ENCODE measurements at regions not wholly inside any gene's neighbourhood (a gene's known extent, or its start where the extent isn't known, plus 50 kb on each side); places are given as distances from the start of the nearest gene placed in this dataset.

GRCh38 chr3:124082343-124082742 is 90.4 kb upstream of the ROPN1 start:
- TF ChIP-seq POLR2AphosphoS5 (IDR thresholded peaks at IDR 0.05; ENCODE audit: low read depth, low read length) (no peak), CEBPB (IDR thresholded peaks at IDR 0.05; ENCODE audit: low read depth, low read length) (no peak), CTCF (IDR thresholded peaks at IDR 0.05; ENCODE audit: control extremely low read depth in 1 of 3, insufficient read depth in 1 of 3, low read depth in 1 of 3, low read length in 3 of 3) (no peak), EZH2 (IDR thresholded peaks at IDR 0.05; ENCODE audit: low read depth, low read length, severe bottlenecking) (no peak), CREB1 (IDR thresholded peaks at IDR 0.05) (no peak), GABPA (IDR thresholded peaks at IDR 0.05; ENCODE audit: borderline replicate concordance, insufficient read depth, low read length) (no peak), USF2 (IDR thresholded peaks at IDR 0.05; ENCODE audit: low read length) (no peak), POLR2A (IDR thresholded peaks at IDR 0.05; ENCODE audit: control extremely low read depth in 1 of 2, low read depth in 2 of 2, low read length in 2 of 2) (no peak), EP300 (IDR thresholded peaks at IDR 0.05; ENCODE audit: borderline replicate concordance in 1 of 2, low read depth in 2 of 2, low read length in 2 of 2) (no peak)
